Activated CD8-positive, alpha-beta memory T cell treated with anti-CD3 and anti-CD28 coated beads for 24 hours (primary cell): ENCODE measurements at regions not wholly inside any gene's neighbourhood (a gene's known extent, or its start where the extent isn't known, plus 50 kb on each side); places are given as distances from the start of the nearest gene placed in this dataset.

Experiments
- DNase-seq: peaks from one replicate; pipeline ENCODE4 v3.0.0-alpha.2; 2020

DNA sequence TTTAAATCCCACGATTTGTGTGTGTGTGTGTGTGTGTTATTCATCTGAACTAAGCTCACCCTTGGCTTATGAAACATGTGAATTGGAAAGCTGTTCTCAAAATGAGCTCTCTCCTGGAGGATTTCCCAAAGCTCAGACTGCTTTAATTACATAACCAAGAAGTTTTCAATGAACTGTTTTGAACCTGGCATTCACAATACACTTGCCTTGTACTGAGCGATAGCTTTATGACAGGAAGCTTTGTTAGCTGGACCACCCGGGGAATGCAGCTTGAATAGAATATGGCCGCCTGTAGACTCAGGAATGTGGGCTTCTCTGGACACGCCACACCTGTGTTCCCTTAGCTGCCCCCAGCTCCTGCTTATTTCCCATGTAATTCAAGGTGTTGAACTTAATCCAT, 71.4 kb upstream of the PREP start:
- DNase-seq: no peak

- no peak for DNase-seq
Observed at GRCh38 chr6:105469946-105470345, 67.1 kb upstream of the PREP start.

- no peak for DNase-seq
Observed at GRCh38 chr6:105468850-105469249, 66.0 kb upstream of the PREP start.

GRCh38 chr6:105460860-105461259, 58.0 kb upstream of the PREP start:
- DNase-seq: no peak

- DNase-seq: no peak
Observed at GRCh38 chr6:105459864-105460263, 57.0 kb upstream of the PREP start.

DNA sequence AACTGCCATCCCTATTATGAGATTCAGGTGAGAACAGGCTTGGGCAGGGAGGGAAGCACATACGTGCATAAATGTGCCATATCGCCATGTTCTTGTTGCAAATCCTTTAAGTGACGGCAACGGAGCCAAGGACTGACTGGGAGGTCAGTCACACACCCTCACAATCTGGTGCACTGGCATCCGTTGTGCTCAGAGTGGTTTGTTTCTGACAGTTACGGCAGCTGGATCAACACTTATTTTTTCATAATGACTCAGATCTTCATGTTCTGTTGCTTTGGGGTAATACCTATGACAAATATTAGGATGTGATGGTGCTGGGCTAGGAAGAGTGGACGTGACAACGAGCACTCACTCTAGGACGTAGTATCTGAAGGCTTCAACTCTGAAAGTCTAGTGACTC, 56.2 kb upstream of the PREP start:
- DNase-seq: no peak

- DNase-seq: no peak
Observed at GRCh38 chr6:105458551-105458950, 55.7 kb upstream of the PREP start.

DNA sequence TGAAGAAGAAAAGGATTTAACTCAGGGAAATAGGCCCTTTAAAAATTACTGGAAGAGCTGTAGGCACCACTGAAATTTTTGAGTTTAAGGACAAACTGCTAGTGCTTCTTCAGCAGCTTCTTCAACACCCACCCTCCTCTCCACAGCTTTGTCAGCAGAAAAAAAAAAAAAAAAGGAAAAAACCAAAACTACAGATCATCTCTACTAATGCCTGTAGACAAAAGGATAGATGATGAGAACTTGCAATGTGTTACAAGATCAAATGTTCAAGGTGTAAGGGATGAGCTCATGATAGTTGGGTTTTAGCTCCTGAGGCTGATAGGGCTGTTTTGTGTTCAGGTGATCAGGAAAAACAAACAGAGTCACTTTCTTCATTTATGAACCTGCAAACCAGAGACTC, 55.2 kb upstream of the PREP start:
- DNase-seq: no peak

DNA sequence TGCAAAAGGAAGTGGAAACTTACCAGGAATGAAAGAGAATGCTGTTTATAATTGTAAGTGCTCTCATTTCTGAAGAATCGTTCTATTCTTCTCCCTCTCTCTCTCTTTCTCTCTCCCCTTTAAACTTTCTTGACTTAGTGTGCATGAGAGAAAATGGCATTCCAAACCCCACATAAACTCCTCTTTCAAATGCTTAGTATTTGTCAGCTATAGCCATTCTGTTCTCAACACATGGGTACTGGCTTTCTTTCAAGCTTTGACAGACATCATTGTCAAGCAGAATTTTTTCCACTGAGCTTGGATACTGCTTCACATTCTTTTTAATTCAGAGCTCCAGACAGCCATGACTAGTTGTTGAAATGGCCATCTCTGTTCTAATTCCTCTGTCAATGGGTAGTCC, 51.1 kb upstream of the PREP start:
- DNase-seq: no peak

GRCh38 chr6:105452924-105453756, 50.3 kb upstream of the PREP start:
- peak; percentile 76 for DNase-seq
